ENCODE measurements at regions not wholly inside any gene's neighbourhood (a gene's known extent, or its start where the extent isn't known, plus 50 kb on each side); places are given as distances from the start of the nearest gene placed in this dataset.

DNA sequence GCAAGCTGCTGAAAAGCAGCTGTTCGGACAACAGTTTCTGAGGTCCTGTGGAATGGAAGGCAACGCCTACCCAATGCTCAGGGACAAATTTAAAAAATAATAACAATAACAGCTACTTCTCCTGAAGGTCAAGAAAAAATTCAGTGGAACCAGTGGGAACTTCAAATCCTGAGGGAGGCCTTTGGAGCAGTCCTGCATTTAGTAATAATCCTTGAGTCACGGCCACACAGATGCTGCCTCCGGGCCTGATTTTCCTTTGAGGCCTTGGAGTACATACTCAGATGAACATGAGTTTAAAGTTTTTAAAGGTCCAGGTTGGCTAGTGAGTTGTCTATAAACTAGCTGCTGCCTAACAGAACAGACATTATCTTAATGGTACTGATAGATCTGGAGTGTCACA is 268.0 kb downstream of the MSRB3 start:
- no peak for DNase-seq (ENCODE audit: low read depth in 2 of 2, low spot score in 1 of 2)

GRCh38 chr12:65556676-65557437 is 267.4 kb upstream of the HMGA2 start:
- DNase-seq (ENCODE audit: low read depth in 2 of 2, low spot score in 1 of 2): peak; percentile 1 to 21

- no peak for DNase-seq (ENCODE audit: low read depth in 2 of 2, low spot score in 1 of 2)
Observed at GRCh38 chr12:65557438-65558181, 266.7 kb upstream of the HMGA2 start.

GRCh38 chr12:65560286-65560685 is 264.0 kb upstream of the HMGA2 start:
- no peak for DNase-seq (ENCODE audit: low read depth in 2 of 2, low spot score in 1 of 2)

DNA sequence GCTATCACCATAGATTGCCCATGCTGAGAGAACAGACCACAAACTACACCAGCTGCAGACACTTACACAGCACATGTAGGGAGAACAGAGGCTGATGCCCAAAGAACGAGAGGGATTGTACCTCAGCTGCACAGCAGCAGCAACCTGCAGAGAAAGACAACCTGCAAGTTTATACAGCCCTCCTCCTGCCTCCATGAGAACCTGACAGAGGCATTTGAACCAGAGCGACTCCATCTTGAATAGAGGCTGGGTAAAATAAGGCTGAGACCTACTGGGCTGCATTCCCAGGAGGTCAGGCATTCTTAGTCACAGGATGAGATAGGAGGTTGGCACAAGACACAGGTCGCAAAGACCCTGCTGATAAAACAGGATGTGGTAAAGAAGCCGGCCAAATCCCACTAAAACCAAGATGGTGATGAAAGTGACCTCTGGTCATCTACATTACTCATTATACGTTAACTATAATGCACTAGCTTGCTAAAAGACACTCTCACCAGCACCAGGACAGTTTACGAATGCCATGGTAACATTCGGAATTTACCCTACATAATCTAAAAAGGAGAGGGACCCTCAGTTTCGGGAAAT is 262.4 kb upstream of the HMGA2 start:
- no peak for DNase-seq (ENCODE audit: low read depth in 2 of 2, low spot score in 1 of 2)

- no peak for DNase-seq (ENCODE audit: low read depth in 2 of 2, low spot score in 1 of 2)
Observed at GRCh38 chr12:65565601-65566560, 258.4 kb upstream of the HMGA2 start.

DNA sequence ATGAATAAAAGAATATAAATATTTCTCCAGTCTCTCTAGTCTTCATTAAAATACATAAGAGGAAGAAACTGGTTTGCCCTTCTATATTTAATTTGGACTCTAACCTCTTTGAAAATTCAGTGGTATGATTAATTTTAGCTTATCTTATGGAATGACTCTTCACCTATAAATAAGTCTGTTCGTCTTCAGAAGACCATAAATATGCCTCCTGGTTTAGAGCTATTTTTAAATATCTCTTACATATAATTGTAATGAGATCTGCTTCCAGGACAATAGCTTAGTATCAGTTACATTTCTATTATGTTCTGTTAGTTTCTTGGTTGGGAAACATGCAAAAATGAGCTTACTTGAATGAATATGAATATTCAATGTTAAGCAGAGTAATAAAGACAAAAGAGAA is 257.5 kb upstream of the HMGA2 start:
- no peak for DNase-seq (ENCODE audit: low read depth in 2 of 2, low spot score in 1 of 2)

GRCh38 chr12:65567820-65568219 is 256.5 kb upstream of the HMGA2 start:
- no peak for DNase-seq (ENCODE audit: low read depth in 2 of 2, low spot score in 1 of 2)

- DNase-seq (ENCODE audit: low read depth in 2 of 2, low spot score in 1 of 2): no peak
Observed at GRCh38 chr12:65568517-65568916, 255.8 kb upstream of the HMGA2 start.

DNA sequence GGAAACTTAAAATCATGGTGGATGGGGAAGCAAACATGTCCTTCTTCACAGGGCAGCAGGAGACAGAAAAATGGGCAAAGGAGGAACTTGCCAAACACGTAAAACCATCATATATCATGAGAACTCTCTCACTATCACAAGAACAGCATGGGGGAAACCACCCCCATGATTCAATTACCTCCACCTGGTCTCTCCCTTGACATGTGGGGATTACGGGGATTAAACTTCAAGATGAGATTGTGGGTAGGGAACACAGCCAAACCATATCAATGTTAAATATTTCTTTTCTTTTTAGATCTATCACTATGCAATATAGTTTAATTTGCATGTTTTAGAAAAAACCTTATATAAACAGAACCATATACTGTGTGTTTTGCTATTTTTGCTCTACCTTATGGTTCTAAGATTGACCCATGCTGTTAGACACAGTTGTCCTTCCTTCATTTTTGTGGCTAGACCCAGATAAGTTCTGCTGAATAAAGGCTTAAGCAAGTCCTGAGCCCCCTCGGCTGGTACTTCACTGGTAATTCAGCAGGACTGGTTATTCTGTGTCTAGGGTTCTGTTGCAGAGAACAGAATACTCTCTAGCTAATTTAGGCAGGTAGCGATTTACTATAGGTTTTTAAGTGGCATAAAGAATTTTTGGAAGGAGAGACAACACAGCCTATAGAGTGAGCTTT is 253.7 kb upstream of the HMGA2 start:
- no peak for DNase-seq (ENCODE audit: low read depth in 2 of 2, low spot score in 1 of 2)

GRCh38 chr12:65574867-65575266 is 249.4 kb upstream of the HMGA2 start:
- no peak for DNase-seq (ENCODE audit: low read depth in 2 of 2, low spot score in 1 of 2)

GRCh38 chr12:65584016-65584415 is 240.3 kb upstream of the HMGA2 start:
- DNase-seq (ENCODE audit: low read depth in 2 of 2, low spot score in 1 of 2): no peak

DNA sequence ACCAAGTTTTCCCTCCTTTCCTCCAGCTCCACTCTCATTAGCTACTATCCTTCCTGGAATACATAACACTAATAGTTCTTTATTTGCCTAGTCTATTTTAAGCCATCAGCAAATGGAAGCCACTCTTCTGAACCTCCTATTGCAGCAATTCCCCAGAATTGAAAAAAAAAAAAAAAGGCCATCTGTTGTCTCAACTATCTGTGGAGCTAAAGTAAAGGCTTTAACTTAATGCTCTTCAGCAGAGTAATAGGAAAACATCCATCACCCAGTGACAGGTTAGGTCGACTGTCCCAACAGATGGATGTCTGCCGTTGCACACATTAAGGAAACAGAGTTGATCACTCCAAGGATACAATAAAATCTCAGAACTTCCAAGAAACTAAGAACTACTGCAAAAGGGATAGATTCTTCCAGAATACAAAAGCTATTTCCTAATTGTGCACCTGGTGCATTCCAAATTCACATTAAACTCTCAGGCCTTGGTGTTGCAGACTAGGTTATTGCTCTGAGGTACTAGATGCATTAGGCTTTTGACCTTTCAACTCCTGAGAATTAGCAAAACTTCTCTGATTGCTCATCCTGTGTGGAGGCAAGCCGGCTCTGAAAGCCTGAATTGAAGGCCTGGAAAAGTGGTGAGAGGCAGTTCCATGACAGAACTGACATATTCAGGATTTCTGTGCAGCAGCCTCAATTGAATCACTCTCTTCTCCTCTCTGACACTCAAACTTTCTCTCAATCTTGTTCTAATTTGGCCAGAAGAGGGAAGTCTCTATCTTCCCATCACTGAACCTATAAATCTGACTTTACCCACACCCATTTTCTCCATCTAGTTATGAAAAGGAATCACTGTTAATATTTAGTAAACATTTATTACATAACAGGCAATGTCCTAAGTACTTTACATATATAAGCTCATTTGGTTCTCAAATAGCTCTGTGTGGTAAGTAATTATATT is 238.4 kb upstream of the HMGA2 start:
- no peak for DNase-seq (ENCODE audit: low read depth in 2 of 2, low spot score in 1 of 2)

DNA sequence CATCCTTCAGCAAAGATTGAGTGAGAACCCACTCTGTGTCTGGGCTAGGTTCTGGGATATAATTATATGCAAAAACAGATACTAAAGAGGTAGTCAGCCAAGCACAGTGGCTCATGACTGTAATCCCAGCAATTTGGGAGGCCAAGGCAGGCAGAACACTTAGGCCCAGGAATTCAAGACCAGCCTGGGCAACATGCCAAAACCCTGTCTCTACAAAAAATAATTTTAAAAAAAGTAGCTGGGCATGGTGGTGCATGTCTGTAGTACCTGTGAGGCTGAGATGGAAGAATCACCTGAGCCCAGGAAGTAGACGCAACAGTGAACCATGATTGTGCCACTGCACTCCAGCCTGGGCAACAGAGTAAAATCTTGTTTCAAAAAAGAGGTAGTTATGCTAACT is 237.5 kb upstream of the HMGA2 start:
- no peak for DNase-seq (ENCODE audit: low read depth in 2 of 2, low spot score in 1 of 2)

DNA sequence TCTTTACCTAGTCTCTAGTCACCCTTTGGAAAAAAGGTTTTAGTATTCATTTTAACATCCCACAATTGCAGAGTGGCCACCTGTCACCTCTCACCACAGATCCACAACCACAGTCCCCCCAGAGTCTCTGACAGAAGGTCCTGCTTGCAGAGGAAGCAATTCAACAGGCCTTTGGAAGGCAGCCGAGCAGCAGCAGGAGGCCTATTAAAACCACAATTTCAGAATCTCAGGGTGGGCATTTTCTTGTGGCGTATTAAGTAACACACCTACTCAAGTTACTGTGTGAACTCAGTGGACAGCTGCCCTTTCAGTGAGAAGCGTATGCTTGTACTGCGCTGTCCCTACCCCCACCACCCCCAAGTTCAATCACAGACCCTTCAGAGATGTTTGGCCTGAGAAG is 234.0 kb upstream of the HMGA2 start:
- DNase-seq (ENCODE audit: low read depth in 2 of 2, low spot score in 1 of 2): no peak

DNA sequence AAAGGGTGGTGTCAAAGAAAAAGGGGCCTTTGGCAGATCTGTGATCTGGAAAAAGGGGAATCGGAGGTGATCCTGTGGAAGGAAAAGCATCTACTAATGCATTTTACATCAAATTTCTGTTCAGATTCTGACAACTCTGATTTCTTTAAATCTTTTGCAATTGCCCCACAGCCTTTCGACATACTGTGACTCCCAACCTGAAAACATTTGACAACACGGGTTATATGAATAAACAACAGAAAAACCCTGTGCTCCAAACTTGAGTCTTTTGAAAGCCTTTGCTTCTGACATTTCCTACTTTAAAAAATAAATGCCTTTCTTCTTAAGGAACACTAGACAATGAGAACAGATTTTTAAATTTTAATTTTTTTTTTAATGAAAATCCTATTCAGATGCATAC is 231.9 kb upstream of the HMGA2 start:
- no peak for DNase-seq (ENCODE audit: low read depth in 2 of 2, low spot score in 1 of 2)

GRCh38 chr12:65593239-65593701 is 231.0 kb upstream of the HMGA2 start:
- no peak for DNase-seq (ENCODE audit: low read depth in 2 of 2, low spot score in 1 of 2)

DNA sequence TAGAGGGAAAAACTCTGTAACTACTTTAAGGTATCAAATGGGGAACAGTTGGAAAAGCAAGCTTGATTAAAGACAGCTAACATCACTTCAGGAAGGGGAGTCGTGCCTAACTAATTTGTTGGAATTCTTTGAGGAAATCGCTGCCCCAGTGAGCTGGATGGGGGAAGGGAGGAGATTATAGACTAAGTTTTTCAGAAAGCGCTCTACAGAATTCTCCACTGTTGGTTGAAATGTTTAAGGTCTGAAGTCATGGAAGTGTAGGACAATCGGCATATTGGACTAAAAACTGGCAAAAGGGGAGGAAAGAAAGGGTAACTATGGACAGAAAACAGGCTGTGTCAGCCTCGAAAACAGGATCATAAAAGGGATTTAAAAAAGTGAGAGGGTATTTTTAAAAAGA is 229.9 kb upstream of the HMGA2 start:
- DNase-seq (ENCODE audit: low read depth in 2 of 2, low spot score in 1 of 2): no peak

DNA sequence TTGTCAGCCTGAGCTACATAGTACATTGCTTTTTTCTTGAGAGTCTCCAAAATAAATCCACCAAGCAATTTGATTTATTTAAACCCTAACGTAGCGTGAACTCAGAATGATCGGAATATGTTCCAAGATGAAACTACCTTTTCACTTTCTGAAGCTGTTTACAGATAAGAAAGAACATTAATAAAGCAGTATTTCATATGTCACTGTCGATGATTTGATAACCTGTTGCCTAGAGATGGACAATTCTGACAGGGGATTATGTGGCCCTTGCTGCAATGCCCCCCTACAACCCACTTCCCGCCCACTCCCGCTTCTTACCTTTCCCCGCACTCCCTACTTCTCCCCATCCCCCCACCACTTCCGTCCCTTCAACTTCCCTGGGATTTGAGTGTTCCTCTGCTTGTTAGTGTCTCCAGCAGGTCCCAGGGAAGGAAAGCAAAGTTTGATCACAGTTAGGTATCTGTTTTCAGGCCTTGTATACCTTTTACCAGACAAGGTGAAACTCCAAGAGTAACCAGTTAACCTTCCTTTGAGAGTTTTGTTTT is 229.2 kb upstream of the HMGA2 start:
- DNase-seq (ENCODE audit: low read depth in 2 of 2, low spot score in 1 of 2): no peak
